Activated CD8-positive, alpha-beta memory T cell treated with anti-CD3 and anti-CD28 coated beads for 36 hours (primary cell): ENCODE measurements at regions not wholly inside any gene's neighbourhood (a gene's known extent, or its start where the extent isn't known, plus 50 kb on each side); places are given as distances from the start of the nearest gene placed in this dataset.

Source experiments
- CTCF ChIA-PET: fragments of 350-600 bp; sonication (Branson Sonifier 250); formaldehyde crosslinking; loops from one replicate; lab custom pipeline; 2021; ENCODE audit warnings: antibody characterized with exemption; lab: Charles Lee
- POLR2A ChIA-PET: fragments of 350-600 bp; sonication (Branson Sonifier 250); formaldehyde crosslinking; loops from one replicate; lab custom pipeline; 2021; ENCODE audit warnings: antibody characterized with exemption; lab: Charles Lee

DNA sequence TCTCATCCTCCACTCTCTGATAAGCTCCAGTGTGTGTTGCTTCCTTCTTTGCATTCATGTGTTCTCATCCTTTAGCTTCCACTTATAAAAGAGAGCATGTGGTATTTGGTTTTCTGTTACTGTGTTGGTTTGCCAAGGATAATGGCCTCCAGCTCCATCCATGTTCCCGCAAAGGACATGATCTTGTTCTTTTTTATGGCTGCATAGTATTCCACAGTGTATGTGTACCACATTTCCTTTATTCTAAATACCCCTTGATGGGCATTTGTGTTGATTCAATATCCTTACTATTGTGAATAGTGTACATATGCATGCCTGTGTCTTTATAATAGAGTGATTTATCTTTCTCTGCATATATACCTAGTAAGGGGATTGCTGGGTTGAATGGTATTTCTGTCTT lies 155.1 kb downstream of the DCK start:
- CTCF ChIA-PET = no interaction called here
- POLR2A ChIA-PET = no interaction called here

DNA sequence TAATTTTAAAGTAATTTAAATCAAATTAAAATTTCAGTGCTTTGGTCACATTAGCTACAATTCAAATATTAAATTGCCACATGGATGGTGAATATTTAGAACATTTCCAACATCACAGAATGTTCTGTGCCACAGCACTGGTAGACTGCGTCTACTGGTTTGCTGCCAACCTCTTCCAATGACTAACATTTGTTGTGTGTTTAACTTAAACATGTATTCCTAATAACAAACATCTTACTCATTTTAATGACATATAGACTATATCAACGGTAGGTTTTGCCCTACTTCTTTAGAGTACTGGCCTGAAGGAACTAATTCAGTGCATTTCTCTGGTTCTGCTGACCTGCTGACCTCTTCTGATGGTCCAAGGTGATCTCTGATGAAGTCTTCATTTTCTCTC lies 157.6 kb downstream of the DCK start:
- CTCF ChIA-PET = no interaction called here
- POLR2A ChIA-PET = no interaction called here

DNA sequence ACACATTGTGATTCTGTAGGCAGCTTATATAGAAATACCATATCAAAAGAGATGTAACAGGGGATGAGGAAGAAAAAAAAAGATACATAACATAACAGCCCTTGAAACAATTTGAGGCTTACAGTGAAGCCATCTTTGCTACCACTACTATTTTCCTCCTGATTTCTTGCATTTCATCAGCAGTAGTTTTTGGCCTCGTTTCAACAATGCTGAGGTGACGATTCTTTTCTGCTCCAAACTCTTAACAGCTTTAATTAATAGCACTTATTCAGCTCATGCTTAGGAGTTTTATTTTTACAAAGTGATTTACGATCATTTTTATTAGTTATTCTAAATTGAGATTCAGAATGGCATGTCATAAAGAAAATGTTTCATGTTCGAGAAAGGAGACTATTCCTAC lies 163.2 kb downstream of the DCK start:
- ChIA-PET CTCF (interaction anchor here (0.6 kb wide), 1 partner anchor 58 kb away, joined by 3 read pairs; no protein-coding TSS in a partner anchor), POLR2A (no interaction called here)

DNA sequence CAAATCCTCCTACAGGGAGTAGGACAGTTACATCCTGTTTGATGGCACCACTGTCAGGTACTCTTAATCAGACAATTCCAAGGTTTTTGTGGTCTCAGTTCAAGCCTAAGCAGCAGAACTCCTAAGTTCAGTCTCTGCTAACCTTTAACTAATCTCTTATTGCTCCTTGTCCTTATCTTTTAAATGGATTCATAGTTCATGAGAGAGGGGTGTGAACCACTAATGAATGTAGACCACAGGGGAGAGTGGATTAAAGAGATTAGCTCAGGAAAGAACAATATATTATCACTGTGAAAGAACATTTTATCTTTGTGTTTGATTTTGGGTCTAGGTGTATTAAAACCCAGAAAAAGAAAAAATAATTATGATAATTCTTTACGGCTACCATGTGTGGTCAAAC lies 168.9 kb downstream of the DCK start:
- ChIA-PET POLR2A (no interaction called here), CTCF (no interaction called here)

GRCh38 chr4:71163317-71163716 lies 169.9 kb downstream of the DCK start:
- ChIA-PET POLR2A (interaction anchor here (0.6 kb wide), 1 partner anchor 67 kb away, joined by 5 read pairs; no protein-coding TSS in a partner anchor), CTCF (no interaction called here)

DNA sequence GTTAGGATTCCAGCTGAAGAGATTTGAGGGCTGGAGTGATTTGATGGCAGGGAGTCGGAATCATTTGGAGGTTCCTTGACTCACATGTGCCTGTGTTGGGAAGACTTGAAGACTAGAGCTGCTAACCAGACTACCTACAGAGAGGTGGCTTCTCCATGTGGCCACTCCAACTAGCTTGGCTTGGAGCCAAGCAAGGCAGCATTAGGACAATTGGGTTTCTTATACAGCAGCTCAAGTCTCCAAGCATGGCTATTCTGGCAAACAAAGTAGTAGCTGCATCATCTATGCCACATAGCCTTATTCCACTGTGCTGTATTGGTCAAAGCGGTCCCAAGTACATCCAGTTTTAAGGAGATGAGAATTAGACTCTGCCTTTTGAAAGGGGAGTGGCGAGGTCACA lies 171.7 kb upstream of the SLC4A4 start:
- CTCF ChIA-PET = no interaction called here
- POLR2A ChIA-PET = no interaction called here

DNA sequence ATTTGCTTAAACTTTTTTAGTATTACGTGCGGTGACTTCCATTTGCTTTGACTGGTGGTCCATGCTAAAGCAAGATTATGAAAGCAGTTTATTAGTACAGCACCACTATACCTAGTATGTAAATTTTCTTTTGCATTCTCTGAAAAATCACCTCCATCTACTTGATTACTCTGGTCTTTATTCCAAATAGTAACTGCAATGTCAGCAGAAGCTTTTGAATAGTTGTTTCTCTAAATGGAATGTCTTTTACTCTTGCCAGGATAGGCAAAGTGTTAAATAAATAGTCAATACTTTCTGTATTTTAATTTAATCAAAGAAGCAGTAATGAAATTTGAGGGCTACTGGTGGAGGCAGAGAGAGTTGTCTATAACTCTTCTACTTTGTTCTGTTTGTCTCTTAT lies 167.2 kb upstream of the SLC4A4 start:
- ChIA-PET POLR2A (no interaction called here), CTCF (no interaction called here)

DNA sequence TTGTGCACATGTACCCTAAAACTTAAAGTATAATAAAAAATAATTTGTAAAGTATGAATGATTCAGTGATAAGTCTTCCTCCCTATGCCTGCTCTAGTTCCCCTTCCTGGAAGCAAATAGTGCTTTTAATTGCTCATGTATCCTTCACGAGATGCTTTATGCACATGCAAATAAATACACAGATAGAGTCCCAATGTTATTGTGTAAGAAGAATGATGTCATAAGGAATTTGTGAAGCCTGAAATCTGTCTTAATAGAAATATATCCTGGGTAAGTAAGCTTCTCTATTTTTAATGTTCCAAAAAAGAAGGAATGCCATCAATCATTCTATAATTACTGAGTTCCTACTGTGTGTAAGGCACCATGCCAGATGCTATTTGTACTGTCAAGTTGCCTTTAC lies 157.5 kb upstream of the SLC4A4 start:
- ChIA-PET POLR2A (interaction anchor here (0.6 kb wide), 1 partner anchor 158 kb away, joined by 3 read pairs; the partner anchor contains the start of gene SLC4A4), CTCF (no interaction called here)

GRCh38 chr4:71184195-71184781 lies 154.5 kb upstream of the SLC4A4 start:
- POLR2A ChIA-PET = no interaction called here
- CTCF ChIA-PET = no interaction called here

DNA sequence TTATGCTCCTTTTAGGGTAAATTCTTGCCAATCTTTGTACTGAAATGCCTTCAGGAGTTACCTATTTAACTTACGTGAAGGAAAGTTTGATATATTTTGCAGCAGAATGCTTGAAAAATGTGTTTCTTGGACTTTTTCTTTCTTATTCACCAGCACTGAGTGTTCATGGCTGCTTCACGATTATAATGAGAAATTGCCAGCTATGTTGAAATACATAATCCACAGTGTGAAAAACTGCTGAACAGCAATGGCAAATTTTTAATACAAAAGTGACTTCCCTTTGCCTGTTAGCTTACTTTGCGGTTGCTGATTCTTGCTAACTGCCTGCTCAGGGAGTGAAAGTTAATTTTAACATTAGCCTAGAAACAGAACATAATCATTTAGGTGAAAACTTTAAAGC lies 153.8 kb upstream of the SLC4A4 start:
- POLR2A ChIA-PET = no interaction called here
- CTCF ChIA-PET = no interaction called here

DNA sequence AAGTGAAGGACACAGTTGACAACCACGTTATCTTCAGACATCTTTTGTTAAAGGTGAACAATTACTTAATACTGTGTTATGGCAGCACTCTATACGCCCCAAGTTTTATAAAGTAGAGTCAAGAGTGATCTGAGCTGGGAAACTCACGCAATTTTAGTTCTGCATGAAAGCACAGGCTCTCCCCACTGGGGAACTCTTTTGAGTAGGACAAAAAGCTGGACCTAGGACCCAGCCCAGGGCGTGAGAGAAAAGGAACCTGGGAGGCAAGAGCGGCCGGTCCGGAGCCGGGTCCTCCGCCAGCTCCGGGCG lies 152.6 kb upstream of the SLC4A4 start:
- ChIA-PET POLR2A (no interaction called here), CTCF (interaction anchor here (1.1 kb wide), 1 partner anchor 9 kb away, joined by 4 read pairs; no protein-coding TSS in a partner anchor)

DNA sequence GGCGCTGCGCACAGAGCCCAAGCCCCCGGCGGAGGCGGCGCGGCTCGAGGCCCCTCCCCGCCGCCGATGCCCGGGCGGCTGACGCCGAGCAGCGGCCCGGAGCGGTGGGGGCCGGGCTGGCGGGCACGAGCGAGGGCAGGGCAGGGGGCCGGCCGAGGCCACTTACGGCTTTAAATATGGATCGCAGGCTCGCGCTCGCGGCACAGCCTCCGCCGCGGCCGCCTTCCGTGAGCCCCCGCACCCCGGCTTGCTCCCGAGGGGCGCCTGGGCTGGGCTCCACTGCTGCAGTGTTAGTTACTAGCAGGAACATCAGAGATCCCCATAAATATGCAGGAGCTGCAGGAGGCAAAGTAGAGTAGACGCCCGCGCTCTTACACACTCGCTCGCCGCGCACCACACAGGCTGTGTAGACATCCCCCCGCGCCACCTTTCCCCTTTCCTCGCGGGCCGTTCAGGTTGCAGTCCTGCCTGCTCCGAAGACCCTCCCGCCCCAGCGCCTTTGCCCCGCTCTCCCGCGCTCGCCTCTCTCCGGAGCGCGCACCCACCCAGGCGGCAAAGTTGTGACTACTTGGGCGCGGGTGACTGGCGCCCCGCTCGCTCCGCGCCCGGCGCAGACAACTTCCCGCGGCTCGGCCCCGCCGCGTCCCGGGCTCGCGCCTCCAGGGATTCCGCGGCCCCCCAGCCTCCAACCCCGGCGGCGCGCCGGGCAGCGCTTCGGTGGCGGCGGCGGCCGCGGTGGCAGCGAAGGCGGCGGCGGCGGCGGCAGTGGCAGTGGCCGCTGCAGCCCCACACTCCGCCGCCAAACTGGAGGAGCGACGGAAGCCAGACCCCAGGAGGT lies 152.0 kb upstream of the SLC4A4 start:
- ChIA-PET POLR2A (no interaction called here), CTCF (interaction anchor here (1.1 kb wide), 1 partner anchor 9 kb away, joined by 4 read pairs; no protein-coding TSS in a partner anchor)

GRCh38 chr4:71187404-71188155 lies 151.2 kb upstream of the SLC4A4 start:
- ChIA-PET POLR2A (interaction anchor here (0.6 kb wide), 1 partner anchor 151 kb away, joined by 3 read pairs; the partner anchor contains the start of gene SLC4A4), CTCF (no interaction called here)

GRCh38 chr4:71188156-71188640 lies 150.6 kb upstream of the SLC4A4 start:
- POLR2A ChIA-PET = no interaction called here
- CTCF ChIA-PET = interaction anchor here (1.0 kb wide), 1 partner anchor 286 kb away, joined by 3 read pairs; the partner anchor contains the start of gene MOB1B

GRCh38 chr4:71188951-71189350 lies 149.9 kb upstream of the SLC4A4 start:
- POLR2A ChIA-PET = no interaction called here
- CTCF ChIA-PET = interaction anchor here (1.0 kb wide), 1 partner anchor 287 kb away, joined by 3 read pairs; the partner anchor contains the start of gene MOB1B

- ChIA-PET POLR2A (no interaction called here), CTCF (no interaction called here)
These were observed 149.3 kb upstream of the SLC4A4 start for GRCh38 chr4:71189471-71189870.

DNA sequence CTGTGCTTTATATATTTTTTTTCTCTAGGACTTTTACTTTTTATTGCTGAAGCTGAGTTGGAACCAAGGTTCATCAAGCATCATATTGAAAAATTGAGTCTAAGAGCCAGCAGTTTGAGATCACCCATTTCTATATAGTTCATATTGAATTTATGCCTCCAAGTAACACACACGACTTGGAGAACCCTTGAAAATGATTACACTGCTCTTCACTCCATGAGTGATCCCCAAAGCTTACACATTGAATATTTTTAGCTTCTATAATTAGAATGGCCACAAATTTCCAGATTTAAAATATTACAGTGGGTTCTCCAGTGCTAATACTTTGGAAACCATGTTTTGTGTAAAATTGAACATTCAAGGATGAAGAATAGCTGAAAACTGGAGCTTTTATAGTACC lies 144.4 kb upstream of the SLC4A4 start:
- CTCF ChIA-PET = interaction anchor here (1.4 kb wide), 1 partner anchor 8 kb away, joined by 4 read pairs; no protein-coding TSS in a partner anchor
- POLR2A ChIA-PET = no interaction called here

- ChIA-PET POLR2A (no interaction called here), CTCF (interaction anchor here (1.4 kb wide), 1 partner anchor 10 kb away, joined by 4 read pairs; no protein-coding TSS in a partner anchor)
These were observed 142.9 kb upstream of the SLC4A4 start for GRCh38 chr4:71195924-71196323.

GRCh38 chr4:71198958-71199357 lies 139.9 kb upstream of the SLC4A4 start:
- ChIA-PET POLR2A (no interaction called here), CTCF (no interaction called here)

DNA sequence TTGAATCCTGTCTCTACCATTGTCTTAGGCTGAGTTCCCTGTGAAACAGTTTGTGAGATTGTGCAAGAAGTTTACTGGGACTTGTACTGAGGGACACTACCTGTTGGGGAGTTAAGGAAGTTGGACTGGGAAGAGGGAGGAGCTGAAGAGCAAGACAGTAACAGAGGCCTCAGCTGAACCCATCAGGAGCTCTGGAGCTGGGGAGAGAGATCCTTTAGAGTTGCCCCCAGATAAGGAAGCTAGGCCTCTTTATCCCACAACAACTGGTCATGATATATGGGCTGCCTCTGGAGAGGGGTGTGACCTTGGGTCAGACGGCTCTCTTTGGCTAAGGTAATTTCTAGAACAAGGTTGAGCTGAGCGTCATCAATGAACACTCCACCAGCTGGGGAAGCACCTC lies 137.8 kb upstream of the SLC4A4 start:
- POLR2A ChIA-PET = no interaction called here

More for the DNA sequence above, 137.8 kb upstream of the SLC4A4 start:
- CTCF ChIA-PET = no interaction called here
